A549 (cell line): ENCODE measurements at regions not wholly inside any gene's neighbourhood (a gene's known extent, or its start where the extent isn't known, plus 50 kb on each side); places are given as distances from the start of the nearest gene placed in this dataset.

Experiments used
- ATAC-seq, 2 experiments: fragments of 200-7000 bp in 1 of 2; fragments of >200 bp in 1 of 2; cut with Nextera tagmentation in 1 of 2; cut with Tn5 transposase in 1 of 2; 3 replicates each; pipeline versions ENCODE4 v1.8.0 to v1.9.1; 2018 to 2020; ENCODE audit warnings: mild to moderate bottlenecking in 1 of 2, moderate library complexity in 1 of 2
- CTCF ChIA-PET: fragments of 300-600 bp; sonication (Branson Sonifier 250); formaldehyde crosslinking; extraction: SDS; loops from one replicate; lab custom pipeline; 2021; ENCODE audit warnings: antibody characterized with exemption, inconsistent platforms; lab: Yijun Ruan, JAX
- POLR2A ChIA-PET: fragments of 350-600 bp; formaldehyde crosslinking; extraction: SDS; loops from one replicate; lab custom pipeline; 2021; ENCODE audit warnings: antibody characterized with exemption, inconsistent platforms; lab: Yijun Ruan, JAX
- DNase-seq, 2 experiments: peaks; one replicate each; pipeline versions ENCODE4 v3.0.0 to v3.0.0-alpha.2; 2011 to 2016; ENCODE audit warnings: low read depth in 1 of 2, low spot score in 1 of 2
- FAIRE-seq: peaks from 2 replicates; lab custom pipeline; 2011; peaks lifted over from hg19 to GRCh38; lab: Jason Lieb, UNC
- H3K27ac ChIP-seq, 2 experiments: fragments of >200 bp; sonication (Bioruptor Twin); formaldehyde crosslinking; 3 replicates each; pipeline ENCODE4 v1.5.1; 2016 to 2017
- H3K4me1 ChIP-seq: fragments of >200 bp; sonication (Bioruptor Twin); formaldehyde crosslinking; 3 replicates; pipeline ENCODE4 v1.6.1; 2016
- H3K4me2 ChIP-seq: fragments of >200 bp; sonication (Bioruptor Twin); formaldehyde crosslinking; 3 replicates; pipeline ENCODE4 v1.6.1; 2016
- H3K4me3 ChIP-seq: fragments of >200 bp; sonication (Bioruptor Twin); formaldehyde crosslinking; 3 replicates; pipeline ENCODE4 v1.5.1; 2016
- H3K9me3 ChIP-seq: fragments of >200 bp; sonication (Bioruptor Twin); formaldehyde crosslinking; 3 replicates; pipeline ENCODE4 v1.6.1; 2016
- CBX2 ChIP-seq: fragments of 200-600 bp; sonication (generic); IDR thresholded peaks from 2 replicates; pipeline ENCODE4 v1.6.1; 2016; ENCODE audit warnings: low read depth, mild to moderate bottlenecking, borderline replicate concordance
- CEBPB ChIP-seq, 2 experiments: fragments of >200 bp in 1 of 2; sonication (Bioruptor Twin) in 1 of 2; formaldehyde crosslinking in 1 of 2; IDR thresholded peaks; 2 replicates each; pipeline ENCODE4 v1.6.1; 2012 to 2016
- CHD2 ChIP-seq: fragments of 150-350 bp; IDR thresholded peaks from 2 replicates; pipeline ENCODE4 v1.6.1; 2014; ENCODE audit warnings: low read length; ENCODE audit not compliant: partially characterized antibody
- ELK1 ChIP-seq: fragments of 150-350 bp; IDR thresholded peaks from 2 replicates; pipeline ENCODE4 v1.6.1; 2014; ENCODE audit warnings: low read depth, mild to moderate bottlenecking, low read length
- FOXS1 ChIP-seq: fragments of 250-450 bp; sonication (Bioruptor Pico); IDR thresholded peaks from 2 replicates; pipeline ENCODE4 v1.5.0; 2020; ENCODE audit warnings: mild to moderate bottlenecking, moderate library complexity
- GATA3 ChIP-seq: IDR thresholded peaks from 2 replicates; pipeline ENCODE4 v1.6.1; 2012; ENCODE audit warnings: borderline replicate concordance
- HDAC2 ChIP-seq: fragments of 200-600 bp; sonication (generic); IDR thresholded peaks from 2 replicates; pipeline ENCODE4 v1.6.1; 2016
- HES2 ChIP-seq: fragments of >200 bp; sonication (Bioruptor Twin); formaldehyde crosslinking; IDR thresholded peaks from 2 replicates; pipeline ENCODE4 v1.6.1; 2016
- HOXB5 ChIP-seq: fragments of 250-450 bp; sonication (Bioruptor Pico); IDR thresholded peaks from 2 replicates; pipeline ENCODE4 v1.5.0; 2020; ENCODE audit warnings: mild to moderate bottlenecking, moderate library complexity
- JUN ChIP-seq, 2 experiments: fragments of >200 bp; sonication (Bioruptor Twin); formaldehyde crosslinking; IDR thresholded peaks; 2 replicates in 1 of 2; 3 replicates in 1 of 2; pipeline ENCODE4 v1.6.1; 2016 to 2017
- KDM1A ChIP-seq: fragments of 200-600 bp; sonication (generic); IDR thresholded peaks from 2 replicates; pipeline ENCODE4 v1.6.1; 2016; ENCODE audit warnings: low read depth, mild to moderate bottlenecking
- KDM5A ChIP-seq: fragments of 200-600 bp; sonication (generic); IDR thresholded peaks from 2 replicates; pipeline ENCODE4 v1.6.1; 2016; ENCODE audit warnings: antibody characterized with exemption, mild to moderate bottlenecking
- MAFK ChIP-seq: fragments of 450-650 bp; IDR thresholded peaks from 2 replicates; pipeline ENCODE4 v1.6.1; 2014; ENCODE audit not compliant: partially characterized antibody
- MAX ChIP-seq: IDR thresholded peaks from 2 replicates; pipeline ENCODE4 v1.6.1; 2012
- MAZ ChIP-seq: fragments of 150-350 bp; IDR thresholded peaks from 2 replicates; pipeline ENCODE4 v1.6.1; 2014; ENCODE audit warnings: antibody characterized with exemption, low read depth, low read length, borderline replicate concordance
- NPAS2 ChIP-seq: fragments of 250-450 bp; sonication (Bioruptor Pico); IDR thresholded peaks from 2 replicates; pipeline ENCODE4 v1.8.0; 2022; ENCODE audit warnings: mild to moderate bottlenecking, moderate library complexity, borderline replicate concordance
- NR3C1 ChIP-seq: fragments of >200 bp; sonication (Bioruptor Twin); formaldehyde crosslinking; IDR thresholded peaks from 3 replicates; pipeline ENCODE4 v1.6.1; 2017
- RAD21 ChIP-seq, 2 experiments: fragments of >200 bp in 1 of 2; sonication (Bioruptor Twin) in 1 of 2; formaldehyde crosslinking in 1 of 2; IDR thresholded peaks in 1 of 2; conservative IDR thresholded peaks in 1 of 2; 2 replicates in 1 of 2; 3 replicates in 1 of 2; pipeline ENCODE4 v1.6.1; 2012 to 2018; ENCODE audit warnings: inconsistent platforms in 1 of 2
- RARB ChIP-seq: fragments of 250-450 bp; sonication (Bioruptor Pico); IDR thresholded peaks from 2 replicates; pipeline ENCODE4 v1.8.0; 2021; ENCODE audit warnings: mild to moderate bottlenecking, moderate library complexity
- RNF2 ChIP-seq: fragments of 200-600 bp; sonication (generic); IDR thresholded peaks from 2 replicates; pipeline ENCODE4 v1.6.1; 2016; ENCODE audit warnings: low read depth, mild to moderate bottlenecking, antibody characterized with exemption, moderate library complexity, borderline replicate concordance
- SREBF2 ChIP-seq: fragments of 450-650 bp; IDR thresholded peaks from 2 replicates; pipeline ENCODE4 v1.6.1; 2014; ENCODE audit warnings: mild to moderate bottlenecking, moderate library complexity
- TFCP2L1 ChIP-seq: fragments of 250-450 bp; sonication (Bioruptor Pico); IDR thresholded peaks from 2 replicates; pipeline ENCODE4 v1.5.0; 2021; ENCODE audit warnings: mild to moderate bottlenecking
- USF2 ChIP-seq: fragments of 450-650 bp; IDR thresholded peaks from 2 replicates; pipeline ENCODE4 v1.6.1; 2014; ENCODE audit warnings: antibody characterized with exemption
- ZFP36 ChIP-seq: fragments of 450-650 bp; IDR thresholded peaks from 2 replicates; pipeline ENCODE4 v1.6.1; 2014; ENCODE audit warnings: borderline replicate concordance; ENCODE audit not compliant: partially characterized antibody
- ZSCAN20 ChIP-seq: fragments of 250-450 bp; sonication (Bioruptor Pico); IDR thresholded peaks from 2 replicates; pipeline ENCODE4 v1.8.0; 2022; ENCODE audit warnings: mild to moderate bottlenecking, moderate library complexity
- WGBS: methylation state at CpG from one replicate; pipeline ENCODE4 v1.1.6; 2017; ENCODE audit errors: missing lambda C conversion rate; 5-methylcytosine and 5-hydroxymethylcytosine counted together

GRCh38 chr5:168211245-168211644 lies 80.2 kb upstream of the WWC1 start:
- ATAC-seq (no peak), DNase-seq (no peak), FAIRE-seq (no peak)
- CTCF ChIA-PET: interaction anchor here (0.6 to 1.3 kb wide), 3 partner anchors 9 to 641 kb away, joined by 3 to 4 read pairs (median 4); no protein-coding TSS in a partner anchor
- no peaks in the 10 kb centered on the region for H3K4me1 ChIP-seq
- no peak overlapping the region for H3K4me3 ChIP-seq
- no peak overlapping the region for H3K4me2 ChIP-seq
- H3K9me3 ChIP-seq: no peaks in the 10 kb centered on the region
- POLR2A ChIA-PET: no interaction called here
- TF ChIP-seq RAD21 (conservative IDR thresholded peaks at IDR 0.05 in 1 of 2, IDR thresholded peaks at IDR 0.05 in 1 of 2): no peak
- no peak for TF ChIP-seq ELK1
- no peak for TF ChIP-seq HES2
- no peak for TF ChIP-seq MAZ
- TF ChIP-seq CBX2: no peak
- TF ChIP-seq ZFP36: no peak
- no peak for TF ChIP-seq ZSCAN20
- no peak for TF ChIP-seq JUN (IDR thresholded peaks at IDR 0.05)
- TF ChIP-seq MAX: no peak
- no peak for TF ChIP-seq CEBPB (IDR thresholded peaks at IDR 0.05)
- no peak overlapping the region for H3K27ac ChIP-seq

GRCh38 chr5:168211936-168212335 lies 79.5 kb upstream of the WWC1 start:
- ChIA-PET CTCF (interaction anchor here (0.6 to 1.3 kb wide), 3 partner anchors 8 to 642 kb away, joined by 3 to 4 read pairs (median 4); no protein-coding TSS in a partner anchor), POLR2A (no interaction called here)
- no peak overlapping the region for H3K4me3 ChIP-seq
- no peak overlapping the region for H3K27ac ChIP-seq
- ATAC-seq (no peak), FAIRE-seq (no peak), DNase-seq (no peak)
- 35% methylated on average over 6 of the region's 6 CpGs for WGBS
- no peaks in the 10 kb centered on the region for H3K4me1 ChIP-seq
- no peaks in the 10 kb centered on the region for H3K9me3 ChIP-seq
- H3K4me2 ChIP-seq: no peak overlapping the region
- TF ChIP-seq KDM1A (no peak), SREBF2 (no peak), CBX2 (no peak), RNF2 (no peak), NPAS2 (no peak), JUN (IDR thresholded peaks at IDR 0.05) (no peak), ELK1 (no peak), CHD2 (no peak), GATA3 (no peak), HDAC2 (no peak), CEBPB (IDR thresholded peaks at IDR 0.05) (no peak), KDM5A (no peak), TFCP2L1 (CRISPR knock-in tag) (no peak), ZFP36 (no peak), NR3C1 (no peak), RARB (CRISPR knock-in tag) (no peak), USF2 (no peak), HOXB5 (no peak), MAFK (no peak), FOXS1 (no peak)
- TF ChIP-seq, all 56 proteins: peak for 0
